GM19468 (cell line): ENCODE measurements at regions not wholly inside any gene's neighbourhood (a gene's known extent, or its start where the extent isn't known, plus 50 kb on each side); places are given as distances from the start of the nearest gene placed in this dataset.
"Not testable (repeated sequence)": the region's sequence is repeated elsewhere in the genome, so short reads cannot be mapped to it uniquely, and the experiment has no call there.

Source experiments
- ATAC-seq: cut with Tn5 transposase; IDR thresholded peaks from one replicate; pipeline ENCODE4 v1.9.1; 2021; ENCODE audit warnings: mild to moderate bottlenecking, moderate library complexity, moderate number of reproducible peaks; ENCODE audit not compliant: unreplicated experiment; ENCODE audit errors: extremely low read depth

GRCh38 chr3:152619691-152620090 lies 215.2 kb upstream of the P2RY1 start:
- ATAC-seq, result no peak

GRCh38 chr3:152620395-152620794 lies 214.5 kb upstream of the P2RY1 start:
- ATAC-seq, result no peak

GRCh38 chr3:152621006-152621868 lies 213.7 kb upstream of the P2RY1 start:
- no peak for ATAC-seq

GRCh38 chr3:152621967-152622810 lies 212.7 kb upstream of the P2RY1 start:
- ATAC-seq, result no peak

GRCh38 chr3:152622811-152623167 lies 212.1 kb upstream of the P2RY1 start:
- no peak for ATAC-seq

GRCh38 chr3:152623286-152623911 lies 211.5 kb upstream of the P2RY1 start:
- ATAC-seq, result no peak

- no peak for ATAC-seq
These were observed 208.7 kb upstream of the P2RY1 start for GRCh38 chr3:152626226-152626625.

GRCh38 chr3:152628496-152628895 lies 206.4 kb upstream of the P2RY1 start:
- no peak for ATAC-seq

- ATAC-seq, result no peak
These were observed 205.4 kb upstream of the P2RY1 start for GRCh38 chr3:152629363-152630122.

GRCh38 chr3:152635389-152635788 lies 199.5 kb upstream of the P2RY1 start:
- no peak for ATAC-seq

- ATAC-seq, result no peak
These were observed 198.3 kb upstream of the P2RY1 start for GRCh38 chr3:152636651-152637050.

GRCh38 chr3:152638214-152638613 lies 196.7 kb upstream of the P2RY1 start:
- ATAC-seq, result no peak

GRCh38 chr3:152638707-152639450 lies 196.1 kb upstream of the P2RY1 start:
- ATAC-seq, result no peak

GRCh38 chr3:152641198-152641597 lies 193.7 kb upstream of the P2RY1 start:
- no peak for ATAC-seq

GRCh38 chr3:152642658-152643057 lies 192.3 kb upstream of the P2RY1 start:
- ATAC-seq, result no peak

- ATAC-seq, result no peak
These were observed 190.5 kb upstream of the P2RY1 start for GRCh38 chr3:152644478-152644877.

- ATAC-seq, result no peak
These were observed 188.9 kb upstream of the P2RY1 start for GRCh38 chr3:152646004-152646403.

- no peak for ATAC-seq
These were observed 184.8 kb upstream of the P2RY1 start for GRCh38 chr3:152650177-152650576.

- ATAC-seq, result not testable (repeated sequence)
These were observed 184.0 kb upstream of the P2RY1 start for GRCh38 chr3:152650923-152651322.
